ENCODE measurements at regions not wholly inside any gene's neighbourhood (a gene's known extent, or its start where the extent isn't known, plus 50 kb on each side); places are given as distances from the start of the nearest gene placed in this dataset.

DNA sequence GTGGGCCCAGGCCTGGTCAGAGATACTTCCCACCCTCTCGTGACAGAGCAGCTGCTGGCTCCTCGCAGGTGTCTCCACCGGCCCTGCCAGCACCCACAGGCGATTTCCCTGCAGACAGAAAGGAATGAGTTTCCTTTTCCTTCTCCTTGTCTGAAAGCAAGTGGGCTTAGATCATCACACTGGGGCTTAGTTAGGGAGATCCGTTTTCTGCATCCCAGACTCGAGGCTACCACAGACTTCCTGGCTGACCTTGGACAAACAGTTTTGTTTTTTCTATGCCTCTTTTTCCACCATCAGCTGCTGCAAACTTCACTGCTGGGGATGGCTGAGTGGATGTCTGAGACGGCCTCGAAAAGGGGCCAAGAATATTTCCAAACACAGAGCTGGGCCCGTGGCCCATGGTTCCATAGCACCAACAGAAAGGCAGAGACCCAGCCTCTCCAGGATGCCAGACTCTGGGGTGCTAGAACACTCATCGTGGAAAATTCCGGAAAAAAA is 86.5 kb downstream of the BANF2 start:
- H3K4me1 ChIP-seq, result no peaks in the 10 kb centered on the region
- no peaks in the 10 kb centered on the region for H3K36me3 ChIP-seq
- peak overlapping the region in 1 of 4 donors; percentile 48 for H3K27ac ChIP-seq
- H3K4me3 ChIP-seq, result no peak overlapping the region
- no peaks in the 10 kb centered on the region for H3K9me3 ChIP-seq
- TF ChIP-seq, protein P1, sequence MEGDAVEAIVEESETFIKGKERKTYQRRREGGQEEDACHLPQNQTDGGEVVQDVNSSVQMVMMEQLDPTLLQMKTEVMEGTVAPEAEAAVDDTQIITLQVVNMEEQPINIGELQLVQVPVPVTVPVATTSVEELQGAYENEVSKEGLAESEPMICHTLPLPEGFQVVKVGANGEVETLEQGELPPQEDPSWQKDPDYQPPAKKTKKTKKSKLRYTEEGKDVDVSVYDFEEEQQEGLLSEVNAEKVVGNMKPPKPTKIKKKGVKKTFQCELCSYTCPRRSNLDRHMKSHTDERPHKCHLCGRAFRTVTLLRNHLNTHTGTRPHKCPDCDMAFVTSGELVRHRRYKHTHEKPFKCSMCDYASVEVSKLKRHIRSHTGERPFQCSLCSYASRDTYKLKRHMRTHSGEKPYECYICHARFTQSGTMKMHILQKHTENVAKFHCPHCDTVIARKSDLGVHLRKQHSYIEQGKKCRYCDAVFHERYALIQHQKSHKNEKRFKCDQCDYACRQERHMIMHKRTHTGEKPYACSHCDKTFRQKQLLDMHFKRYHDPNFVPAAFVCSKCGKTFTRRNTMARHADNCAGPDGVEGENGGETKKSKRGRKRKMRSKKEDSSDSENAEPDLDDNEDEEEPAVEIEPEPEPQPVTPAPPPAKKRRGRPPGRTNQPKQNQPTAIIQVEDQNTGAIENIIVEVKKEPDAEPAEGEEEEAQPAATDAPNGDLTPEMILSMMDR (IDR thresholded peaks at IDR 0.05), result no peak
- no peak for TF ChIP-seq POLR2A (IDR thresholded peaks at IDR 0.05)
- no peaks in the 10 kb centered on the region for H3K27me3 ChIP-seq
- no peak for DNase-seq
